Astrocyte (in vitro differentiated cells and primary cell): ENCODE measurements at regions not wholly inside any gene's neighbourhood (a gene's known extent, or its start where the extent isn't known, plus 50 kb on each side); places are given as distances from the start of the nearest gene placed in this dataset.

Experiments
- DNase-seq: peaks from one replicate; pipeline ENCODE4 v3.0.0-alpha.2; 2010; ENCODE audit warnings: low read depth
- FAIRE-seq: peaks from 2 replicates; lab custom pipeline; 2011; peaks lifted over from hg19 to GRCh38; lab: Jason Lieb, UNC
- H2AFZ ChIP-seq: 2 replicates; pipeline ENCODE4 v1.6.0; 2012; ENCODE audit warnings: low read depth, low read length, inconsistent platforms
- H3K27ac ChIP-seq: 2 replicates; pipeline ENCODE4 v1.5.1; 2011; ENCODE audit warnings: low read depth, low read length, inconsistent platforms
- H3K27me3 ChIP-seq: 2 replicates; pipeline ENCODE4 v1.6.0; 2011; ENCODE audit warnings: low read length, inconsistent platforms; ENCODE audit not compliant: insufficient read depth
- H3K36me3 ChIP-seq: 2 replicates; pipeline ENCODE4 v1.5.1; 2011; ENCODE audit warnings: low read length, inconsistent platforms; ENCODE audit not compliant: insufficient read depth
- H3K4me1 ChIP-seq: 2 replicates; pipeline ENCODE4 v1.5.1; 2011; ENCODE audit warnings: low read length, inconsistent platforms; ENCODE audit not compliant: insufficient read depth
- H3K4me2 ChIP-seq: 2 replicates; pipeline ENCODE4 v1.6.0; 2012; ENCODE audit warnings: low read length, inconsistent platforms
- H3K4me3 ChIP-seq: 2 replicates; pipeline ENCODE4 v1.5.1; 2011; ENCODE audit warnings: low read depth, mild to moderate bottlenecking, low read length, inconsistent platforms; ENCODE audit not compliant: insufficient read depth
- H3K79me2 ChIP-seq: 2 replicates; pipeline ENCODE4 v1.6.0; 2012; ENCODE audit warnings: mild to moderate bottlenecking, low read length, inconsistent platforms; ENCODE audit not compliant: insufficient read depth
- H3K9ac ChIP-seq: 2 replicates; pipeline ENCODE4 v1.6.0; 2012; ENCODE audit warnings: mild to moderate bottlenecking, low read length, inconsistent platforms
- H3K9me3 ChIP-seq: 2 replicates; pipeline ENCODE4 v1.5.1; 2012; ENCODE audit warnings: low read depth, mild to moderate bottlenecking, low read length, inconsistent platforms; ENCODE audit not compliant: insufficient read depth
- H4K20me1 ChIP-seq: 2 replicates; pipeline ENCODE4 v1.6.0; 2012; ENCODE audit warnings: low read length, inconsistent platforms; ENCODE audit not compliant: insufficient read depth
- H3K27ac Mint-ChIP-seq: one replicate; pipeline ENCODE4 v1.8.0; 2021; ENCODE audit warnings: mild to moderate bottlenecking, mixed read lengths; ENCODE audit not compliant: unreplicated experiment
- H3K27me3 Mint-ChIP-seq: one replicate; pipeline ENCODE4 v1.8.0; 2021; ENCODE audit warnings: low read depth, mixed read lengths; ENCODE audit not compliant: unreplicated experiment
- H3K36me3 Mint-ChIP-seq: one replicate; pipeline ENCODE4 v1.8.0; 2021; ENCODE audit warnings: low read depth, mixed read lengths; ENCODE audit not compliant: unreplicated experiment
- H3K4me1 Mint-ChIP-seq: one replicate; pipeline ENCODE4 v1.8.0; 2021; ENCODE audit warnings: low read depth, mixed read lengths; ENCODE audit not compliant: unreplicated experiment
- H3K4me3 Mint-ChIP-seq: one replicate; pipeline ENCODE4 v1.8.0; 2021; ENCODE audit warnings: mild to moderate bottlenecking, moderate library complexity, mixed read lengths; ENCODE audit not compliant: unreplicated experiment
- H3K9me3 Mint-ChIP-seq: one replicate; pipeline ENCODE4 v1.8.0; 2021; ENCODE audit warnings: mild to moderate bottlenecking, mixed read lengths; ENCODE audit not compliant: unreplicated experiment
- EZH2 ChIP-seq: IDR thresholded peaks from 2 replicates; pipeline ENCODE4 v1.6.1; 2012; ENCODE audit warnings: mild to moderate bottlenecking, low read length, inconsistent platforms; ENCODE audit not compliant: insufficient read depth
- TF ChIP-seq, protein P1 (sequence below): IDR thresholded peaks from 2 replicates; pipeline ENCODE4 v1.5.1; 2011; ENCODE audit warnings: low read depth, mild to moderate bottlenecking, inconsistent platforms, low read length, moderate library complexity; ENCODE audit not compliant: insufficient read depth

DNA sequence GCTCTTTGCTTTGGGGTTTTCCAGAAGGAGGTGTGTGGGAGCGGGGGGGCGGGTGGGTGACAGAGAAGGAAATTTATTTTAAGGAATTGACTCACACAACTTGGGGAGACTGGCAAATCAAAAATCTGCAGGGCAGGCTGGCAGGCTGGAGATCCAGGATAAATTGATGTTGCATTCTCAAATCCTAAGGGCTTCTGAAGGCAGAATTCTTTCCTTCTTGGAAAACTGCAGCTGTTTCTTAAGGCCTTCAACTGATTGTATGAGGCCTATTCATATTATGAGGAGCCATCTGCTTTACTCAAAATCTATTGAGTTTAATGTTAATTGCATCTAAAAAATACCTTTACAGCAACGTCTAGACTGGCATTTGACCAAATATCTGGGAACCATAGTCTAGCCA, 1528.8 kb upstream of the LRRTM3 start:
- Histone ChIP-seq H3K4me1 (peaks cover 2% of the 10 kb centered on the region), H3K9ac (no peak overlapping the region)

DNA sequence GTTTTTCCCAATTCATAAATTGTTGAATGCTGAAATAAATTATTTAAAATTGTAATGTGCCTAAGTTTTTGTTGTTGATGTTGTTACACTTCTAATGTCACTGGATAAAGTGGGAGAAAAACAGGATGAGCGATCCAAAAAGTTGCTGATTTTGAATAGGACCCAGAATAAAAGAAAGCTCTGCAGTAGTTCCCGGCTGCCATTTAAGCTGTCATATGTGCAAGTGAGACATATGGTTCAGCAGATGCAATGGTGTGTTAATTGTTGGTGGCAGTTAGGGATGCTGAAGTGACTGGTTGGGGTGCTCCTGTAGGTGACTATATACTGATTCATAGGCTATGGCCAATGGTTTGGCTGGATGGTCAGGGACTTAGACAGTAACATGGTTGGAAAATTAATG, 1517.4 kb upstream of the LRRTM3 start:
- H3K9me3 Mint-ChIP-seq: no peaks in the 10 kb centered on the region
- Histone ChIP-seq H3K27me3 (no peaks in the 10 kb centered on the region), H3K79me2 (no peaks in the 10 kb centered on the region), H3K9me3 (no peaks in the 10 kb centered on the region), H3K4me3 (no peak overlapping the region), H4K20me1 (no peaks in the 10 kb centered on the region), H3K36me3 (no peaks in the 10 kb centered on the region), H3K27ac (no peak overlapping the region), H2AFZ (no peak overlapping the region), H3K9ac (no peak overlapping the region), H3K4me2 (no peak overlapping the region), H3K4me1 (no peaks in the 10 kb centered on the region)
- no peaks in the 10 kb centered on the region for H3K4me1 Mint-ChIP-seq
- DNase-seq (no peak), FAIRE-seq (no peak)
- H3K4me3 Mint-ChIP-seq: no peak overlapping the region
- H3K36me3 Mint-ChIP-seq: no peaks in the 10 kb centered on the region
- no peak overlapping the region for H3K27ac Mint-ChIP-seq
- TF ChIP-seq, protein P1, sequence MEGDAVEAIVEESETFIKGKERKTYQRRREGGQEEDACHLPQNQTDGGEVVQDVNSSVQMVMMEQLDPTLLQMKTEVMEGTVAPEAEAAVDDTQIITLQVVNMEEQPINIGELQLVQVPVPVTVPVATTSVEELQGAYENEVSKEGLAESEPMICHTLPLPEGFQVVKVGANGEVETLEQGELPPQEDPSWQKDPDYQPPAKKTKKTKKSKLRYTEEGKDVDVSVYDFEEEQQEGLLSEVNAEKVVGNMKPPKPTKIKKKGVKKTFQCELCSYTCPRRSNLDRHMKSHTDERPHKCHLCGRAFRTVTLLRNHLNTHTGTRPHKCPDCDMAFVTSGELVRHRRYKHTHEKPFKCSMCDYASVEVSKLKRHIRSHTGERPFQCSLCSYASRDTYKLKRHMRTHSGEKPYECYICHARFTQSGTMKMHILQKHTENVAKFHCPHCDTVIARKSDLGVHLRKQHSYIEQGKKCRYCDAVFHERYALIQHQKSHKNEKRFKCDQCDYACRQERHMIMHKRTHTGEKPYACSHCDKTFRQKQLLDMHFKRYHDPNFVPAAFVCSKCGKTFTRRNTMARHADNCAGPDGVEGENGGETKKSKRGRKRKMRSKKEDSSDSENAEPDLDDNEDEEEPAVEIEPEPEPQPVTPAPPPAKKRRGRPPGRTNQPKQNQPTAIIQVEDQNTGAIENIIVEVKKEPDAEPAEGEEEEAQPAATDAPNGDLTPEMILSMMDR: no peak
- no peak for TF ChIP-seq EZH2
- no peaks in the 10 kb centered on the region for H3K27me3 Mint-ChIP-seq

More for the DNA sequence above, 1528.8 kb upstream of the LRRTM3 start:
- Mint-ChIP-seq H3K9me3 (no peaks in the 10 kb centered on the region), H3K4me1 (peaks cover 28% of the 10 kb centered on the region), H3K4me3 (no peak overlapping the region), H3K36me3 (no peaks in the 10 kb centered on the region), H3K27me3 (no peaks in the 10 kb centered on the region), H3K27ac (no peak overlapping the region)
- H3K4me2 ChIP-seq: no peak overlapping the region
- TF ChIP-seq EZH2: no peak
- TF ChIP-seq, protein P1: no peak
- H2AFZ ChIP-seq: no peak overlapping the region
- H3K27me3 ChIP-seq: no peaks in the 10 kb centered on the region
- no peaks in the 10 kb centered on the region for H4K20me1 ChIP-seq
- H3K79me2 ChIP-seq: no peaks in the 10 kb centered on the region
- no peaks in the 10 kb centered on the region for H3K36me3 ChIP-seq
- no peak for DNase-seq
- no peaks in the 10 kb centered on the region for H3K9me3 ChIP-seq
- no peak overlapping the region for H3K27ac ChIP-seq
- H3K4me3 ChIP-seq: no peak overlapping the region
- FAIRE-seq: no peak

DNA sequence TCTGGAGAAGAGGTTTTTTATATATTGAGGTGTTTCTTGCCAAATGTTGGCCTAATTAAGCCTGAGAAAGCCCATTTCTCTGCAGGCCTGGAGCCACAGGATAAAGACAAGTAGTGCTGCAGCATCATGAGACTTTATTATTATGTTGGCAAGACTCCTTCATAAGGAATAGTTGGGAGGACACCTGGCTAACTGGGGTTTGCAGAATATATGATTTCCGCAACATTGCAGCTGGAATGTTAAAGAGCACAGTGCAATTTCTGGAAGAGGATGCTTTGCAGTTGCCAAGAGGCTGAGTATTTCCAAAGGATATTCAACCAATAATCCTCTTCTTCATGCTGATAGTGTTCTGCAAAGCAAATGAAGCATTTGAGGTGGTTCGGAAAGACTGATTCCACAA, 1512.8 kb upstream of the LRRTM3 start:
- H3K36me3 ChIP-seq: no peaks in the 10 kb centered on the region
- H3K27me3 Mint-ChIP-seq: no peaks in the 10 kb centered on the region
- H3K9me3 Mint-ChIP-seq: no peaks in the 10 kb centered on the region
- no peak overlapping the region for H3K4me3 ChIP-seq
- H3K27ac ChIP-seq: no peak overlapping the region
- no peak for TF ChIP-seq EZH2
- TF ChIP-seq, protein P1: no peak
- FAIRE-seq: no peak
- H3K4me1 Mint-ChIP-seq: peaks cover 10% of the 10 kb centered on the region
- H2AFZ ChIP-seq: no peak overlapping the region
- no peak overlapping the region for H3K27ac Mint-ChIP-seq
- H3K9me3 ChIP-seq: no peaks in the 10 kb centered on the region
- H4K20me1 ChIP-seq: no peaks in the 10 kb centered on the region
- H3K27me3 ChIP-seq: no peaks in the 10 kb centered on the region
- H3K4me3 Mint-ChIP-seq: no peak overlapping the region
- H3K79me2 ChIP-seq: no peaks in the 10 kb centered on the region
- DNase-seq: no peak
- no peaks in the 10 kb centered on the region for H3K36me3 Mint-ChIP-seq
- H3K4me1 ChIP-seq: no peaks in the 10 kb centered on the region
- no peak overlapping the region for H3K9ac ChIP-seq
- no peak overlapping the region for H3K4me2 ChIP-seq
